Stimulated activated CD4-positive, alpha-beta T cell treated with anti-CD3 and anti-CD28 coated beads, Interleukin-15, amount 100 ng/mL, for 24 hours (primary cell): ENCODE measurements at regions not wholly inside any gene's neighbourhood (a gene's known extent, or its start where the extent isn't known, plus 50 kb on each side); places are given as distances from the start of the nearest gene placed in this dataset.

Source experiments
- DNase-seq: peaks from one replicate; pipeline ENCODE4 v3.0.0-alpha.2; 2020

GRCh38 chr18:10059610-10060468 lies 146.0 kb downstream of the VAPA start:
- no peak for DNase-seq

- no peak for DNase-seq
Measured at GRCh38 chr18:10060469-10060782, 146.6 kb downstream of the VAPA start.

GRCh38 chr18:10060841-10061240 lies 147.0 kb downstream of the VAPA start:
- no peak for DNase-seq

GRCh38 chr18:10061566-10062140 lies 147.8 kb downstream of the VAPA start:
- DNase-seq: no peak

- no peak for DNase-seq
Measured at GRCh38 chr18:10062302-10063300, 148.8 kb downstream of the VAPA start.

GRCh38 chr18:10063489-10063888 lies 149.7 kb downstream of the VAPA start:
- no peak for DNase-seq

- DNase-seq: no peak
Measured at GRCh38 chr18:10064267-10064666, 150.5 kb downstream of the VAPA start.

GRCh38 chr18:10065296-10065695 lies 151.5 kb downstream of the VAPA start:
- DNase-seq: no peak

- no peak for DNase-seq
Measured at GRCh38 chr18:10067670-10068659, 154.1 kb downstream of the VAPA start.

- DNase-seq: no peak
Measured at GRCh38 chr18:10068766-10069567, 155.2 kb downstream of the VAPA start.

- no peak for DNase-seq
Measured at GRCh38 chr18:10070561-10071000, 156.8 kb downstream of the VAPA start.

GRCh38 chr18:10072671-10073175 lies 158.9 kb downstream of the VAPA start:
- DNase-seq: no peak

GRCh38 chr18:10074110-10074509 lies 160.3 kb downstream of the VAPA start:
- DNase-seq: no peak

- DNase-seq: no peak
Measured at GRCh38 chr18:10074728-10075127, 160.9 kb downstream of the VAPA start.

- no peak for DNase-seq
Measured at GRCh38 chr18:10076502-10077030, 162.8 kb downstream of the VAPA start.

GRCh38 chr18:10077986-10078385 lies 164.2 kb downstream of the VAPA start:
- DNase-seq: no peak

GRCh38 chr18:10080372-10080771 lies 166.6 kb downstream of the VAPA start:
- DNase-seq: no peak

GRCh38 chr18:10081492-10081891 lies 167.7 kb downstream of the VAPA start:
- no peak for DNase-seq

GRCh38 chr18:10085416-10085815 lies 171.6 kb downstream of the VAPA start:
- no peak for DNase-seq

- DNase-seq: no peak
Measured at GRCh38 chr18:10085876-10086275, 172.1 kb downstream of the VAPA start.
